ENCODE measurements at regions not wholly inside any gene's neighbourhood (a gene's known extent, or its start where the extent isn't known, plus 50 kb on each side); places are given as distances from the start of the nearest gene placed in this dataset.
"Not testable (repeated sequence)": the region's sequence is repeated elsewhere in the genome, so short reads cannot be mapped to it uniquely, and the experiment has no call there.

DNA sequence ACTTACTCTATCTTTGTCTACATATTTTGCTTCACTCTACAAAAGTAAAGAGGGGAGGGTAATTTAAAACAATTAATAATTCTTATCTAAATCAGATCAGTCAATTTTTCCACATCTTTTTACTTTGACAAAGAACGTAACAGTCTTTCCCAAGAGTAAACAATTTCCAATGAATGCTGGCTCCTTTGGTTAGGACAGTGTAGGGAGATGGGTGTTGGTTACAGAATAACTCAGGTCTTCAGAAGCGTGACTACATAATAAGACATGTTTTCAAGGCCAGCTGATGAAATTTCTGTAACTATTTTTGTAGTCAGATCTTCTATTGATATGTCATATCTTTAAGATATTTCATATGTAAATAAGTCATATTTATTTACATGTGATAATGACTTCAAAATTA lies 183.0 kb upstream of the CAND1 start:
- no peak overlapping the region for H3K27ac ChIP-seq
- no peak for TF ChIP-seq ZFX (IDR thresholded peaks at IDR 0.05)
- TF ChIP-seq, protein P1, sequence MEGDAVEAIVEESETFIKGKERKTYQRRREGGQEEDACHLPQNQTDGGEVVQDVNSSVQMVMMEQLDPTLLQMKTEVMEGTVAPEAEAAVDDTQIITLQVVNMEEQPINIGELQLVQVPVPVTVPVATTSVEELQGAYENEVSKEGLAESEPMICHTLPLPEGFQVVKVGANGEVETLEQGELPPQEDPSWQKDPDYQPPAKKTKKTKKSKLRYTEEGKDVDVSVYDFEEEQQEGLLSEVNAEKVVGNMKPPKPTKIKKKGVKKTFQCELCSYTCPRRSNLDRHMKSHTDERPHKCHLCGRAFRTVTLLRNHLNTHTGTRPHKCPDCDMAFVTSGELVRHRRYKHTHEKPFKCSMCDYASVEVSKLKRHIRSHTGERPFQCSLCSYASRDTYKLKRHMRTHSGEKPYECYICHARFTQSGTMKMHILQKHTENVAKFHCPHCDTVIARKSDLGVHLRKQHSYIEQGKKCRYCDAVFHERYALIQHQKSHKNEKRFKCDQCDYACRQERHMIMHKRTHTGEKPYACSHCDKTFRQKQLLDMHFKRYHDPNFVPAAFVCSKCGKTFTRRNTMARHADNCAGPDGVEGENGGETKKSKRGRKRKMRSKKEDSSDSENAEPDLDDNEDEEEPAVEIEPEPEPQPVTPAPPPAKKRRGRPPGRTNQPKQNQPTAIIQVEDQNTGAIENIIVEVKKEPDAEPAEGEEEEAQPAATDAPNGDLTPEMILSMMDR (conservative IDR thresholded peaks at IDR 0.05): no peak

- no peak for TF ChIP-seq ZFX (IDR thresholded peaks at IDR 0.05)
- TF ChIP-seq, protein P1 (conservative IDR thresholded peaks at IDR 0.05): no peak
- no peak overlapping the region for H3K27ac ChIP-seq
Measured at GRCh38 chr12:67088401-67089118, 180.6 kb upstream of the CAND1 start.

GRCh38 chr12:67091204-67091603 lies 178.0 kb upstream of the CAND1 start:
- TF ChIP-seq, protein P1 (conservative IDR thresholded peaks at IDR 0.05): no peak
- TF ChIP-seq ZFX (IDR thresholded peaks at IDR 0.05): no peak
- no peak overlapping the region for H3K27ac ChIP-seq

DNA sequence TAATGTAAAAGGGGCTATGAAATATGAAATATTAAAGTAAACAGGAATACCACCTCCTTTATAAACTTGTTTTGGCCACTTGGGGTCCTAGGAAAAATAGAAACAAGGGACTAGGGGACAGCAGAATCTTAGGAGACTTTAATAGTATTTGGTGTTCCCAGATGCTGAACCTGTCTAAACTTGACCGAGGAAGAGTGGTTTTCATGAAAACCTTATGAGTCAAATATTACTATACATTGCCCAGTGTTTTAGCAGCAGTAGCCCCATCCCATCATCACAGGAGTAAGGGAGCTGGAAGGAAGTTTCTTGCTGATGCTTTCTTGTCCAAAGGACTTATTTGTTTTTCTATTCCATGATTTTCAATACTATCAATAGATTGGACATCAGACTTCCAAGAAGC lies 177.5 kb upstream of the CAND1 start:
- H3K27ac ChIP-seq: no peak overlapping the region
- TF ChIP-seq, protein P1 (conservative IDR thresholded peaks at IDR 0.05): no peak
- TF ChIP-seq ZFX (IDR thresholded peaks at IDR 0.05): no peak

- not testable (repeated sequence) for H3K27ac ChIP-seq
Measured at GRCh38 chr12:67092934-67093333, 176.2 kb upstream of the CAND1 start.

DNA sequence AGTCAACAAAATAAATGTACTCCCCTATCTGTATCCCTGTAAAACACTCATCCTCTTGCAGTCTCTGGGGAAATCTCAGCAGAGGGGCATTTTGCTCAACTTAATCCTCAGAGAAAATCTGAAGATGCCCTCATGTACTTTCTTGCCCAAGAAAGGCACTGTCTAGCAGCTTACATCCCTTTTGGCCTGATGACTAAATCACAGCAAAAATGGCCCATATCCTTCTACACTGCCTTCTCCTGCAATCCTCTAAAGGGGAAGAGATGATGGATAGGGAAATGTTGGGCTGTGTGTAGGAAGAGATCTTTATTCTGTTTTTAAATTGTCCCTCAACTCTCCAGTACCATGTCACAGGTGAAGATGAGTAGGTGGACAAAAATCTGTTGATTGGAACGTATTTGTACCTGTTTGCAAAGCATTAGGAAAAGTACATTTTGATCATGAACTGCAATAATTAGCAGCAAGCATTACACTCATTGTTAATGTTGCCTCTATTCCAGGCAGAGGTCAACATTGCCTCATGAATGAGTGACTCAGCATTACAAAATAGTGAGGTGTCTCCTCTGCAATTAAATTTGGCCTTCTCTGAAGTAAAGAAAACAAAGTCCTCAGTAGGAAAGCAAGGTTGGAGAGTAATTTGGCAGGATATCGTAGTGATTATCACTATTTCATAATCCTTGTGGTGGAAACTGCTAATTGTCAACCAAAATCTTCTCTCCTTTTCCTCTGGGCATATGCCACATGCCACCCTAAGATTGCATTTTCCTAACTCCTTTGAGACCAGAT lies 172.4 kb upstream of the CAND1 start:
- no peak for TF ChIP-seq ZFX (IDR thresholded peaks at IDR 0.05)
- TF ChIP-seq, protein P1 (conservative IDR thresholded peaks at IDR 0.05): no peak
- H3K27ac ChIP-seq: no peak overlapping the region

GRCh38 chr12:67099858-67100257 lies 169.3 kb upstream of the CAND1 start:
- TF ChIP-seq, protein P1 (conservative IDR thresholded peaks at IDR 0.05): no peak
- TF ChIP-seq ZFX (IDR thresholded peaks at IDR 0.05): no peak
- H3K27ac ChIP-seq: no peak overlapping the region
